G401.6 (cell line): ENCODE measurements at regions not wholly inside any gene's neighbourhood (a gene's known extent, or its start where the extent isn't known, plus 50 kb on each side); places are given as distances from the start of the nearest gene placed in this dataset.

Experiments
- FAIRE-seq: peaks from 2 replicates; lab custom pipeline; 2012; peaks lifted over from hg19 to GRCh38; lab: Jason Lieb, UNC

- FAIRE-seq = no peak
Observed at GRCh38 chr12:87836190-87836589, 193.0 kb downstream of the C12orf50 start.

- FAIRE-seq = no peak
Observed at GRCh38 chr12:87828382-87828973, 200.7 kb downstream of the C12orf50 start.

GRCh38 chr12:87827638-87828264 lies 201.4 kb downstream of the C12orf50 start:
- FAIRE-seq = no peak

- FAIRE-seq = no peak
Observed at GRCh38 chr12:87822923-87823322, 206.3 kb downstream of the C12orf50 start.

- FAIRE-seq = no peak
Observed at GRCh38 chr12:87820524-87821202, 208.5 kb downstream of the C12orf50 start.

GRCh38 chr12:87818441-87818840 lies 210.8 kb downstream of the C12orf50 start:
- no peak for FAIRE-seq

GRCh38 chr12:87815771-87816585 lies 213.2 kb downstream of the C12orf50 start:
- no peak for FAIRE-seq

GRCh38 chr12:87814625-87815024 lies 214.6 kb downstream of the C12orf50 start:
- no peak for FAIRE-seq

- no peak for FAIRE-seq
Observed at GRCh38 chr12:87813476-87814234, 215.5 kb downstream of the C12orf50 start.

- no peak for FAIRE-seq
Observed at GRCh38 chr12:87812681-87813080, 216.5 kb downstream of the C12orf50 start.

GRCh38 chr12:87812030-87812429 lies 217.2 kb downstream of the C12orf50 start:
- no peak for FAIRE-seq

- no peak for FAIRE-seq
Observed at GRCh38 chr12:87809916-87810315, 219.3 kb downstream of the C12orf50 start.

GRCh38 chr12:87807086-87807485 lies 222.1 kb downstream of the C12orf50 start:
- no peak for FAIRE-seq

- FAIRE-seq = no peak
Observed at GRCh38 chr12:87806310-87806709, 222.9 kb downstream of the C12orf50 start.

GRCh38 chr12:87804386-87804785 lies 224.8 kb downstream of the C12orf50 start:
- no peak for FAIRE-seq

GRCh38 chr12:87802721-87803011 lies 226.5 kb downstream of the C12orf50 start:
- no peak for FAIRE-seq

- FAIRE-seq = no peak
Observed at GRCh38 chr12:87801860-87802720, 227.1 kb downstream of the C12orf50 start.

- FAIRE-seq = no peak
Observed at GRCh38 chr12:87796961-87797516, 232.2 kb downstream of the C12orf50 start.

GRCh38 chr12:87795555-87795954 lies 233.6 kb downstream of the C12orf50 start:
- no peak for FAIRE-seq

GRCh38 chr12:87794854-87795253 lies 234.3 kb downstream of the C12orf50 start:
- no peak for FAIRE-seq

- no peak for FAIRE-seq
Observed at GRCh38 chr12:87793131-87793530, 236.1 kb downstream of the C12orf50 start.
